ENCODE measurements at regions not wholly inside any gene's neighbourhood (a gene's known extent, or its start where the extent isn't known, plus 50 kb on each side); places are given as distances from the start of the nearest gene placed in this dataset.

- TF ChIP-seq ATF3 (IDR thresholded peaks at IDR 0.05; ENCODE audit: insufficient read depth, low read depth, low read length) (no peak), CHD2 (IDR thresholded peaks at IDR 0.05; ENCODE audit: low read length) (no peak), FOSL1 (IDR thresholded peaks at IDR 0.05; ENCODE audit: insufficient read depth, low read depth, low read length) (no peak), TCF12 (IDR thresholded peaks at IDR 0.05; ENCODE audit: low read depth, low read length) (no peak), TAF7 (optimal IDR thresholded peaks at IDR 0.05; ENCODE audit: borderline replicate concordance, low read depth, low read length) (no peak), NANOG (IDR thresholded peaks at IDR 0.05; ENCODE audit: insufficient read depth, low read depth, low read length, poor library complexity, severe bottlenecking) (no peak), E2F6 (IDR thresholded peaks at IDR 0.05) (no peak)
These were observed 384.9 kb downstream of the MAFB start (continued) for GRCh38 chr20:40304119-40304613.
